HepG2 (cell line): ENCODE measurements at regions not wholly inside any gene's neighbourhood (a gene's known extent, or its start where the extent isn't known, plus 50 kb on each side); places are given as distances from the start of the nearest gene placed in this dataset.

ENCODE experiments used
- ATAC-seq: fragments of 200-7000 bp; cut with Tn5 transposase; 3 replicates; pipeline ENCODE4 v1.9.1; 2020; ENCODE audit warnings: mild to moderate bottlenecking, moderate library complexity
- BruUV-seq: library from RNA; stranded (reverse); fragments of 400-500 nt; replicated peaks from 2 replicates; lab custom pipeline; 2021; lab: Mats Ljungman, UMichigan
- CTCF ChIA-PET: fragments of 300-600 bp; formaldehyde crosslinking; extraction: SDS; loops from one replicate; lab custom pipeline; 2021; ENCODE audit warnings: low total read pairs, inconsistent platforms, low intra/inter-chr PET ratio; lab: Yijun Ruan, JAX
- POLR2A ChIA-PET: fragments of 350-600 bp; sonication (Branson Sonifier 250); formaldehyde crosslinking; loops from one replicate; lab custom pipeline; 2020; ENCODE audit warnings: antibody characterized with exemption, inconsistent platforms; lab: Yijun Ruan, JAX
- DNase-seq: peaks from one replicate; pipeline ENCODE4 v3.0.0-alpha.2; 2015; ENCODE audit warnings: low spot score
- FAIRE-seq: peaks from 3 replicates; lab custom pipeline; 2011; peaks lifted over from hg19 to GRCh38; lab: Jason Lieb, UNC
- H2AFZ ChIP-seq: one replicate; pipeline ENCODE4 v1.6.1; 2011; ENCODE audit warnings: low read length, inconsistent platforms
- H3K27ac ChIP-seq: fragments of 300-600 bp; 3 replicates; pipeline ENCODE4 v1.8.0; 2011; ENCODE audit warnings: mixed run types, mild to moderate bottlenecking, mixed read lengths, low read length, inconsistent platforms; ENCODE audit not compliant: insufficient read depth; ENCODE audit errors: extremely low read length
- H3K27me3 ChIP-seq, 2 experiments: fragments of 200-600 bp in 1 of 2; 2 replicates in 1 of 2; 3 replicates in 1 of 2; pipeline versions ENCODE4 v1.6.0 to v1.8.0; 2011; ENCODE audit warnings: low read length in 2 of 2, mild to moderate bottlenecking in 2 of 2, moderate library complexity in 2 of 2, inconsistent platforms in 1 of 2; ENCODE audit not compliant: insufficient read depth in 2 of 2, control insufficient read depth in 1 of 2
- H3K36me3 ChIP-seq, 2 experiments: fragments of 200-600 bp in 1 of 2; replicated peaks in 1 of 2; 2 replicates in 1 of 2; 3 replicates in 1 of 2; pipeline versions ENCODE4 v1.5.1 to v1.8.0; 2011; ENCODE audit warnings: low read length in 2 of 2, inconsistent platforms in 1 of 2; ENCODE audit not compliant: insufficient read depth in 2 of 2, control insufficient read depth in 1 of 2
- H3K4me1 ChIP-seq: 2 replicates; pipeline ENCODE4 v1.5.1; 2012; ENCODE audit warnings: low read length, inconsistent platforms; ENCODE audit not compliant: insufficient read depth
- H3K4me2 ChIP-seq: 2 replicates; pipeline ENCODE4 v1.6.0; 2011; ENCODE audit warnings: low read depth, low read length, inconsistent platforms
- H3K4me3 ChIP-seq, 3 experiments: fragments of 200-600 bp in 1 of 3; sonication (generic), shearing (Covaris generic) in 1 of 3; replicated peaks in 1 of 3; 2 replicates each; pipeline ENCODE4 v1.5.1; 2011 to 2016; ENCODE audit warnings: low read length in 3 of 3, inconsistent platforms in 2 of 3, low read depth in 2 of 3, mild to moderate bottlenecking in 2 of 3, control low read depth in 1 of 3, mixed read lengths in 1 of 3; ENCODE audit not compliant: insufficient read depth in 1 of 3
- H3K79me2 ChIP-seq: one replicate; pipeline ENCODE4 v1.6.1; 2011; ENCODE audit warnings: low read length, inconsistent platforms; ENCODE audit not compliant: insufficient read depth
- H3K9ac ChIP-seq: 2 replicates; pipeline ENCODE4 v1.6.0; 2011; ENCODE audit warnings: mild to moderate bottlenecking, low read depth, low read length, inconsistent platforms; ENCODE audit not compliant: insufficient read depth
- H3K9me3 ChIP-seq: 2 replicates; pipeline ENCODE4 v1.5.1; 2012; ENCODE audit warnings: mild to moderate bottlenecking, low read length
- H4K20me1 ChIP-seq: 2 replicates; pipeline ENCODE4 v1.6.0; 2011; ENCODE audit warnings: inconsistent platforms, mild to moderate bottlenecking, low read length, moderate library complexity; ENCODE audit not compliant: insufficient read depth
- NR2F6 ChIP-seq, 2 experiments: IDR thresholded peaks; 2 replicates each; pipeline ENCODE4 v1.6.1; 2016; ENCODE audit warnings: antibody characterized with exemption in 1 of 2, mild to moderate bottlenecking in 1 of 2
- RARG ChIP-seq: sonication (generic); formaldehyde crosslinking; IDR thresholded peaks from 2 replicates; pipeline ENCODE4 v1.4.0; 2020; ENCODE audit warnings: low read depth, mild to moderate bottlenecking, missing genetic modification reagents
- REST ChIP-seq, 2 experiments: IDR thresholded peaks; 2 replicates each; pipeline ENCODE4 v1.6.1; 2011 to 2012; ENCODE audit warnings: low read length in 2 of 2, borderline replicate concordance in 1 of 2, low read depth in 1 of 2, mild to moderate bottlenecking in 1 of 2, moderate library complexity in 1 of 2
- RXRB ChIP-seq: IDR thresholded peaks from 2 replicates; pipeline ENCODE4 v1.6.1; 2016; ENCODE audit warnings: borderline replicate concordance, missing genetic modification reagents, missing compliant biosample characterization
- SNAPC2 ChIP-seq: sonication (generic); formaldehyde crosslinking; IDR thresholded peaks from 2 replicates; pipeline ENCODE4 v1.8.1; 2022; ENCODE audit warnings: mild to moderate bottlenecking, missing genetic modification reagents
- ZMAT3 ChIP-seq: sonication (generic); formaldehyde crosslinking; conservative IDR thresholded peaks from 2 replicates; pipeline ENCODE4 v1.7.0; 2021; ENCODE audit warnings: missing genetic modification reagents
- ZNF501 ChIP-seq: sonication (generic); formaldehyde crosslinking; IDR thresholded peaks from 2 replicates; pipeline ENCODE4 v1.5.1; 2020; ENCODE audit warnings: mild to moderate bottlenecking, moderate library complexity, missing genetic modification reagents
- WGBS: methylation state at CpG from one replicate; pipeline ENCODE4 v1.1.6; 2017; ENCODE audit warnings: low lambda C conversion rate; 5-methylcytosine and 5-hydroxymethylcytosine counted together
- in situ Hi-C: cut with HindIII; loops from 2 replicates; pipeline ENCODE4 v1.10.0; 2017; ENCODE audit warnings: low pct_unique_long_range_greater_than_20kb; ENCODE audit not compliant: extremely low pct_ligation_motif_present
- intact Hi-C: fragments of 100-400 bp; cut with micrococcal nuclease; formaldehyde crosslinking; loops from one replicate; pipeline ENCODE4 v1.10.0; 2022; ENCODE audit not compliant: unreplicated experiment
- TF ChIP-seq, protein P1 (sequence below): sonication (generic); formaldehyde crosslinking; IDR thresholded peaks from 2 replicates; pipeline ENCODE4 v1.5.0; 2020; ENCODE audit warnings: missing genetic modification reagents

GRCh38 chr5:4980201-4980600 lies 159.9 kb upstream of the ADAMTS16 start:
- no peak overlapping the region for H2AFZ ChIP-seq
- CTCF ChIA-PET, result no interaction called here
- no TSS peak for BruUV-seq
- H3K4me2 ChIP-seq, result no peak overlapping the region
- H3K9ac ChIP-seq, result no peak overlapping the region
- POLR2A ChIA-PET, result no interaction called here
- H3K4me1 ChIP-seq, result no peaks in the 10 kb centered on the region
- ATAC-seq (no peak), FAIRE-seq (no peak), DNase-seq (no peak)
- intact Hi-C loops, result no loop called here
- no peaks in the 10 kb centered on the region for H3K27me3 ChIP-seq
- no peaks in the 10 kb centered on the region for H3K36me3 ChIP-seq
- in situ Hi-C loops, result no loop called here
- no peaks in the 10 kb centered on the region for H4K20me1 ChIP-seq
- no peak overlapping the region for H3K27ac ChIP-seq
- H3K9me3 ChIP-seq, result no peaks in the 10 kb centered on the region
- WGBS, result 62% methylated on average over 5 of the region's 5 CpGs
- TF ChIP-seq ZNF501 (no peak), RXRB (CRISPR knock-in tag) (no peak), NR2F6 (IDR thresholded peaks at IDR 0.05) (no peak), NR2F6 (CRISPR knock-in tag; IDR thresholded peaks at IDR 0.05) (no peak), ZMAT3 (CRISPR knock-in tag) (no peak), RARG (no peak), REST (IDR thresholded peaks at IDR 0.05; ENCODE audit: borderline replicate concordance in 1 of 2, low read depth in 1 of 2, low read length in 2 of 2) (no peak), SNAPC2 (CRISPR knock-in tag) (no peak)
- TF ChIP-seq, protein P1, sequence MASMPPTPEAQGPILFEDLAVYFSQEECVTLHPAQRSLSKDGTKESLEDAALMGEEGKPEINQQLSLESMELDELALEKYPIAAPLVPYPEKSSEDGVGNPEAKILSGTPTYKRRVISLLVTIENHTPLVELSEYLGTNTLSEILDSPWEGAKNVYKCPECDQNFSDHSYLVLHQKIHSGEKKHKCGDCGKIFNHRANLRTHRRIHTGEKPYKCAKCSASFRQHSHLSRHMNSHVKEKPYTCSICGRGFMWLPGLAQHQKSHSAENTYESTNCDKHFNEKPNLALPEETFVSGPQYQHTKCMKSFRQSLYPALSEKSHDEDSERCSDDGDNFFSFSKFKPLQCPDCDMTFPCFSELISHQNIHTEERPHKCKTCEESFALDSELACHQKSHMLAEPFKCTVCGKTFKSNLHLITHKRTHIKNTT (CRISPR knock-in tag), result no peak
- H3K4me3 ChIP-seq, result no peak overlapping the region
- H3K79me2 ChIP-seq, result no peaks in the 10 kb centered on the region
